GM19238 (cell line): ENCODE measurements at regions not wholly inside any gene's neighbourhood (a gene's known extent, or its start where the extent isn't known, plus 50 kb on each side); places are given as distances from the start of the nearest gene placed in this dataset.

ENCODE experiments used
- DNase-seq: peaks from one replicate; pipeline ENCODE4 v3.0.0; 2011; ENCODE audit warnings: low spot score; ENCODE audit not compliant: insufficient read length

DNA sequence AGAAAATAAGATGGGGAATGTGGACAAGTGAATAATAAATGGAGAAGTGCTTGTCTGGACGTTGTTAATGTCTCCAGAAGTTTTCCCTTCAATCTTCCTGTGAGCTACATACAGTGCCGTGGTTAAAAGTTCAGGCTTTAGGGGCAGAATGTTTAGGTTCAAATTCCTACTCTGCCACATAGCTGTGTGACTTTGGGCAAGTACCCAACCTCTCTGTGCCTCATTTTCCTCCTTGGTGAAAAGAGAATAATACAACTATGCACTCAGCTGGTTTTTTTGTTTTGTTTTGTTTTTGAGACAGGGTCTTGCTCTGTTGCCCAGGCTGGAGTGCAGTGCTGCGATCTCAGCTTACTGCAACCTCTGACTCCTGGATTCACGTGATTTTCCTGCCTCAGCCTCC is 143.5 kb downstream of the CHIC2 start:
- DNase-seq: no peak

DNA sequence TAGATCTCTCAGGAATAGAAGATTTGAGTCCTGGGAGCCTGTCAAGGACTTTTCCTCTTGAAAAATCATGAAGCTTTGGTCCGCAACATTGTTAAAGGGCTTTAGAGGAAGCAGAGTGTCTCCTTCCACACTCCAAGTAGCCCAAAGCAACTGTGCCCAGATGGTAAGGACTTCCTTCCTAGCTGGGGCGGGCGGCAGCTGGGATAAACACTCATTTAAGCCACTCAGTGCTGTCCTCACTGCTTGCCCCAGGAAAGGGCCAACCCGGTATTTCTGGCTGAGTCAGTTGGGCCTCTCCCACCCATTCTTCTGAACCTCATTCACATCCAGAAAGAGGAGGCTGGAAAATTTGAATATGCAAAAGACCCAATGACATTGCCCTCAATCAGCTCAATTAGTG is 144.3 kb downstream of the CHIC2 start:
- no peak for DNase-seq

DNA sequence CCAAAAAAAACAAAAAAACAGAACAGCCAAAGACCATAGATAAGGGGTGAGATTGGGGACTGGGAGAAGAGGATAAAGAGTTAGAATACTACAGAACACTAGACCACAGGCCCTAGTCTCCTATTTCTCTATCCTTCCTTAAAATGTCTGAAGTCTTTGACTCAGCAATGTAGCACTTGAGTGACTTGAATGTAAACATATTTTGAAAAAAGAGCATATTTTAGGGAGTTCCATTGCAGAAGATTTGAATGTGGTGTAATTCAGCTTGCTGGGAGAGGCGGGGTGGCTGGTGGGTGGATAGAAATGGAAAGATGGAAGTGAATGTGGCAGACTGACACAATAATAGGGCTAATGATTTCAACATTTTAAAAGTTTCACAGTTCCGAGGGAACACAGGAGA is 144.9 kb downstream of the CHIC2 start:
- DNase-seq: no peak

DNA sequence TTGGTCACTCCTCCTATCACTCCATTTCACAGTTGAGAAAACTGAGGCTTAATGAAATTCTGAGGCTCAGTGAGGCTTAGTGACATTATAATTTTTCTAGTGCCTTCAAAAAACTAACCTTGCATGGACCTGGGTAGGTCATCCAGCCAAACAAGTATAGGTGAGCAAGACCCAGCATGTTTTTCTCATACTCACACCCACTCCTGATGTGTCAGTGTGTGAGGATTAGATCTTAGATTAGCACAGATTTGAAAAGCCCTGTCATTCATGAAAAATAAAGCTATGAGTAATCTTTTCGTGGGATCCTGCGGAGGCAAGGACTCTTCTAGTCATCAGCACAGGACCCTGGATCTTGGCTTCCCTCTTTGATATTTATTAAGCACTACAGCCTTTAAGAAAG is 146.7 kb downstream of the CHIC2 start:
- DNase-seq: no peak

DNA sequence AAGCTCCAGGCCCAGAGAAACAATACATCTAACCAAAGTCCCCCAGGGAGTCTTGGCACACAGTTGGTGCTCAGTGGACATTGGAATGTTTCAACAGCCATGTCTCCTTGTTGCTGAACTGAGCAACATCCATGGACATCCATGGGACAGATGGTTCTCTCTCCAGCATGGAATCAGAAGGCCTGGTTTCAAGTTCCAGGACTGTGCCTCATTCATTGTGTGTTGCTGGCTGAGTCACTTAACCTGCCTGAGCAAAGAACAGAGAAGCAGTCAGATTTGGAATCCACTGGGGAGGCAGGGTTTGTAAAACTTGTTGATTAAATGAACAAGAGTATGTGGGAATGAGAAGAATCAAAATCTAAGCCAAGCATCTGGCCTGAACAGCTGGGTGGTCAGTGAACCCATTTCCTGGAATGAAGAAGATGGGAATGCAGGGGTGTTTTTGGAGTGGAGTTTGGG is 147.9 kb downstream of the CHIC2 start:
- no peak for DNase-seq

DNA sequence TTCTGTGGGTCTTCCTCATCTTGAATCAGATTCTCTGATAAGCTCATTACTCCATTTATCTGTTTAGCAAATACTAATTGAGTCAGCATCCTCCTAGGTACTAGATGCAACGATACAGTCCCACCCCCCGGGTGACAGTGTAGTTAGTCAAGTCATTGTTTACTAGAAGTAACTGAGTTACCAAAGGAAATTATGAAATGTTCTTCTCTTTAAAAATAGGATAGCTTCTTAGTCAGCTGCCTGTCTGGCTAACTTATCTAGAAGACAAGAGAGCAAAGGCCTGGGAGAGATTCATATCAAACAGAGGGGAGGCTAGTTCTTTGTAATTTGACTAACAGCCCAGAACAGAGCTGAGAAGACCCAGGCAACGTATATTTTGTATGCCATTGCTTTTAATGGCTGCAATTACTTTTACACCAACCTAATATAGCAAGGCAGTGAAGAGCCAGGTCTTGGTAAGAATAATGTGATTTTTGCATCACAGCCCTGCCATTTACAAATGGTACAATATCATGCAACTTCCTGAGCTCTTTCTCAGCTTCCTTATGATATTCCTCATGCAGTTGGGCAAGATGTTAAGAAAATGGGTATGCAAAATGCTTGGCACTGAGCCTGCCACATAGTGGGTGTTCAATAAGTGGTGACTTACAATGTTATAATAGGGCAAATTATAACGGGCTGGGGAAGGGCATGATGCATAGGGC is 149.9 kb downstream of the CHIC2 start:
- no peak for DNase-seq

DNA sequence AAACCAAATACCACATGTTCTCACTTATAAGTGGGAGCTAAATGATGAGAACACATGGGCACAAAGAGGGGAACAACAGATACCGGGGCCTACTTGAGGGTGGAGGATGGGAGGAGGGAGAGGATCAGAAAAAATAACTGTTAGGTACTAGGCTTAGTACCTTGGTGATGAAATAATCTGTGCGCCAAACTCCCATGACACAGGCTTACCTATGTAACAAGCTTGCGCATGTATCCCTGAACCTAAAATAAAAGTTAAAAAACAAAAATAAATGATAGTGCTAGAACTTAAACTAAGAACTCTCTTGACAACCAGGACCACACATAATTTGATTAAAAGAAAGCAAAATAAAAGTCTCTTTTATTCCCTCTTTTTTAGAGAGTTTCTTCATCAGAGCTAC is 150.6 kb downstream of the CHIC2 start:
- DNase-seq: no peak

DNA sequence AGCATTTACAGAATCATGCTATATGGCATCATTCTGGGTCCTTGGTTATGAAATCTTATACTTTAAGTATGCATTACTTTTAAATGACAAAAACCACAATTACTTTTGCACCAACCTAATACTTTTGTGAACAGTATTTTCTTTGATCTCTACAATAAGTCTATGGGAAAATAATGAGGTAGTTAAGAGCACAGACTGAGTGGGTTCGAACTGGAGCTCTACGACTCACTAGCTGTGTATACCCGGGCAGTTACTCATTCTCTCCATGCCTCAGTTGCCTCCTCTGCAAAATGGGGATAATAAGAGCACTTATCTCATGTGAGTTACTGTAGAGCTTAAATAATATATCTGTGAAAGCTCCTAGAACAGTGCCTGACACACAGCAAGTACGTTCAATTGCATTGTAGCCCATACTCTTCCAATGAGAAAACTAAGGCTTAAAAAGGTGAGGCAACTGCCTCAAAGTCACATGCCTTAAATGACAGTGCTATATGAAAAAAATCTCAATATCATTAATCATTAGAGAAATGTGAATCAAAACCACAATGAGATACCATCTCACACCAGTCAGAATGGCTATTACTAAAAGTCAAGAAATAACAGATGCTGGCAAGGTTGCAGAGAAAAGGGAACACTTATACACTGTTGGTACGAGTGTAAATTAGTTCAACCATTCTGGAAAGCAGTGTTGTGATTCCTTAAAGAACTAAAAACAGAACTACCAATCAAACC is 151.5 kb downstream of the CHIC2 start:
- no peak for DNase-seq

DNA sequence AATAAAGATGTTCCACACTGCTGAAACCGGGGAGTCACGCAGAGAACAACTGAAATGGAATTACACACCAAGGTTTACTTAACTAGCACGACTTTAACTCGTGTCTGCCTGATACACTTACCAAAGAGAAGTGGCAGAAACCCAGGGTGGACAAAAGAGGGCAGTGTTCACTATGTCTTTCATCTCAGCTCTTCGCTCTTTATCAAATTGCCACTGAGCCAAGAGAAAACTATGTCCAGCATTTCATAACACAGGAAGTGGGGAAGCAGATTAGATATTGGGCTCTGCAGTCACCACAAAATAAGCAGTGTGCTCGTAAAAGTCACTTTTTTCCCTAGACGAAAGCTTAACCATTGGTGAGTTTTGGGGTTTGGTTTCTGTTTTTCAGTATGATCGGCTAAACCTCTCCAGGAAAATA is 155.7 kb downstream of the CHIC2 start:
- DNase-seq: peak; percentile 16

DNA sequence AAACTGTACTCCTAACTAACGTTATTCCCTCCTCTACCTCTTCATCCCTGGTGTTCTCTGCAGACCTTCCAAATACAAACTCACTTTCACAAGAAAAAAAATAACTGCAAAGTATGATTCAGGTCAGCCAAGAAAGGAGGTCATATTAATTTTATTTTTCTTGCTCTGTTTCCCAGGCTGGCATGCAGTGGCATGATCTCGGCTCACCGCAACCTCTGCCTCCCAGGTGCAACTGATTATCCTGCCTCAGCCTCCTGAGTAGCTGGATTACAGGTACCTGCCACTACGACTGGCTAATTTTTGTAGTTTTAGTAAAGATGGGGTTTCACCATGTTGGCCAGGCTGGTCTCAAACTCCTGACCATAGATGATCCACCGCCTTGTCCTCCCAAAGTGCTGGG is 156.6 kb downstream of the CHIC2 start:
- DNase-seq: no peak

DNA sequence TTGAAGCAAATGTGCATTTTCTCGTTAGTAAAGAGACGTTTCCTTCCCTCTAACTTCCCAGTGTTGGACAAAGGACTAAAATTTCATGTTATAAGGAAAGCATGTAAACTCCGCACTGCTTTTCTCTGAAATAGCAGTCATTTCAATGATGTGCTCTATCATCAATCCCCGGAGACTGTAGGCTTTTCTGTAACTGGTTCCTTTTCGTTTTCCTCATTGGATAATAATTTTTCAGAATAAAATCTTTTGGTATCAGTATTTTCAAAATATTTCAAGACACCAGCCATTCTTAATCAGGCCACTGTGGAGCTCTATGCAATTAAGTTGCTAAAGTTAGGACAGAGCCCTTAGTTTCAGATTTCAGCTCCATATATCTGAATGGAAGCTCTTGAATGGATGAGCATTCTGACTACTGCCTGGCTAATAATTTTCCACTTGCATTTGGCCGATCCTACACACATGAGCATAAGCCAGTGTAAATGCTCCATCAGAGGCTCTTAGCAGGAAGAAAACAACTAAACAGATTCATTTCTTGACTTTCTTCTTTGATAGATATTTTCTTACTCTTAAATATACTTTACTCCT is 157.7 kb downstream of the CHIC2 start:
- DNase-seq: no peak

DNA sequence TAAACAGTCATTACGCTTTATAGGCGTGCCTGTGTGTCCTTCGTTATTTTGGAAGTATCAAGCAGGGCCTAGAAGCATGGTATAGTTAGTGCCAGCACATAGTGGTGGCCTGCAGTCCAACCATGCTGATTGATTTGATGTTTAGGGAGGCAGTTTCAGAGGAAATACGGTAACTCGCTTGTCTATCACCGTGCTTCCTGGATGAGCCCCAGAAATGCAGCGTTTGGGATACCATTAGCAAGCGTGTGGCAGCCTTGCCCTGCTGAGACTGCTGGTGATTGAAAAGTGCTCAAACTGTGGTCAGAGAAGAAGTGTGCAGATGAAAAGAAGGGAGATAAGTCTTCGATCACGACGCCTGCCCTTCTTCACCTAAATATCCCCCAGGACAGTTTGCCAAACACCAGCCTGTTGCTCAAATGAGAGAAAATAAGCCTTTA is 158.4 kb downstream of the CHIC2 start:
- no peak for DNase-seq

DNA sequence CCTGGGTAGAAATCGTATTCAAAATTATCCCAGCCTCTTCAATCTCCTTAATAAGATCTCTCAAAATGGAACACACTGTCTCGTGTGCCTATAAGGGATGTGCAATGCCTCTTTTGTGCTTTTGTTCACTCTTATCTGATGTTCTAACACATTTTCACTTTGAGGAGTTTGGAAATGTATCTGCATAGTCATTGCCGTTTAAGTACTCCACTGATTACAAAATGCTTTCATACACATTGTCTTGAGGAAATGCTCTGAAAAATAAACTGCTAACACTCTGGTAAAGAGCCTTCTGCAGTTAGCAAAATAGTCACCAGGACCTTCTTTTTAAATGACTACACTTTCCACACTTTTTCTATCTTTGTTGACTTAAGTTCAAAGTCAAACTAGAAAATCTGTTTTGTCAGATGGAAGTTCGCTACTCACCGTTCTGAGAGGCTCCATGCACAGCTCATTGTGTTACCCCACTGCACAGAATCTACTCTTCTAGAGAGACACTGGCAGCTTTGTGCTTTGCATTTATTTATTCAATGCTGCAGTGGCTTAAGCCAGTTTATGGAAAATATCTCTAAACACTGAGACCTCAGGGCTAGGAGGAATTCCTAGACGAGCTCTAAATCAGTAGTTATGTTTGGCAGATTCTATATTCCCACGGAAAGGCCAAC is 159.0 kb downstream of the CHIC2 start:
- DNase-seq: no peak

DNA sequence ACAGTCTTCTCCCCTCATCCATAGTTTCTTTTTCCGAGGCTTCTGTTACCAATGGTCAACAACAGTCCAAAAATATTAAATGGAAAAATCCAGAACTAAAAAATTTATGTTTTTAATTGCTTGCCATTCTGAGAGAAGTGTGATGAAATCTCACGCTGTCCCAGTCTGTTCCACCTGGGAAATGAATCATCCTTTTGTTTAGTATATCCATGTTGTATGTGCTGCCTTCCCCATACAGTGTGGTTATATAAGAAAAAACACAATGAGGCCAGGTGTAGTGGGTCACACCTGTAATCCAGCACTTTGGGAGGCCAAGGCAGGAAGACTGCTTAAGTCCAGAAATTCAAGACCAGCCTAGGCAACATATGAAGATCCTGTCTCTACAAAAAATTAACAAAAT is 161.6 kb downstream of the CHIC2 start:
- DNase-seq: no peak

DNA sequence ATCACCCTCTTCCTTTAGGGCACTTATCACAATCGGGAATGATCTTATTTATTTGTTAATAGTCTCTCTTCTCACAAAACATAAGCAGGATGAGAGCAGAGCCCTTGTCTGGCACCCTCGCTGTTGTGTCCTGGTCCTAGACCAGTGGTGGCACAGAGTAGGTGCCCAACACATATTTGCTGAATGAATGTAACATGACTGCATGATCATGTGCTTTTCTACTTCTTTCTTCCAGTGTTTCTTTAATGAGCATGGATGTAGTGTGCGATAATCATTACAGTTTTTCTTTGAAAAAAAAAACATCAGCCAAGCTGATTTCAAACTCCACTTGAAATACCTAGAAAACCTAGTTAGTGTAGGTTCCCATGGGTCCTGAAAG is 164.1 kb downstream of the CHIC2 start:
- DNase-seq: no peak

DNA sequence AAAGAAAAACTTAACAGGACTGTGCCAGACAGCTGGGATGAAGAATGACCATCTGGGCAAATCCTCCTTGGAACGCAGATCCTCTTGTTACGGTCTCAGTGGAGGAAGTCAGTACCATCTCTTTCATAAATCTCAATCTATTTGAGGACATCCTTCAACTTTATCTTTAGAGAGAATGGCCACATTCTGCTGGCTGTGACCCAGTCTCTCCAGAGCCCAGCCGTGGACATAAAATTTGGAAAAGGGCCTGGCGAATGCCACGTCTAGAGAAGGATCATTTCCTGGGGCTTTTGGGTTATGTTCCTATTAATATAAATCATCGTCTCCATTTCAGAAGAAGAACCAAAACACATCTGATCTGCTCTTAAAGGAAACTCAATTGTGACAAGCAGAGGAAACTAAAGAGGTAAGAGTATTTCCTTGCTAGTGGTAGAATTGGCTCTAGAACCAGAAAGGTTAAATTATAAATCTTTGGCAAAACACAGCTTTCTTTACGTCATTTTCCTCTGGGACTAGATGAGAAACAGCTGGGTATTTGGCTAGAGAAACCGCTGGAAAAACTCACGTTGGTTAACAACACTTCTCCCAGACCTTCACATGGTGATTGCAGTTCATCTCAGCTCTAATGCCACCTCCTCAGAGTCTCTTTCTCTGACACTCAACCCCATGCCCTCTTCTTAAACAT is 164.7 kb downstream of the CHIC2 start:
- DNase-seq: no peak

DNA sequence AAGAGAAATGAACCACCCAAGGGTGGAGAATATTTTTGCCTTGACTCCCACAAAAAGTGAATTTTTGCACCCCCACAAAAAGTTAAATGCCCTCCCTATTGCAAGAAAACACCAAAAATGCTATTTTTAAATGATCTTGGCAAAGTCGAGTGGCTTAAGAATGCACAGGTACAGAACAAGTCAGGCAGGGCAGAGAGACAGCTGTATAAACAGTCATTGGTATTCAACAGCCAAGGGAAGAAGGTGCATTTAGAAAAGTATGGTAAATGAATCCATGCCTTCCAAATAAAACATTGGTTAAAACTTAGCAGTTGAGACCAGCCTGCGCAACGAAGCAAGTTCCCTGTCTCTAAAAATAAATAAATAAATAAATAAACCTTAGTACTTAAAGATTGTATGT is 169.3 kb downstream of the CHIC2 start:
- no peak for DNase-seq

DNA sequence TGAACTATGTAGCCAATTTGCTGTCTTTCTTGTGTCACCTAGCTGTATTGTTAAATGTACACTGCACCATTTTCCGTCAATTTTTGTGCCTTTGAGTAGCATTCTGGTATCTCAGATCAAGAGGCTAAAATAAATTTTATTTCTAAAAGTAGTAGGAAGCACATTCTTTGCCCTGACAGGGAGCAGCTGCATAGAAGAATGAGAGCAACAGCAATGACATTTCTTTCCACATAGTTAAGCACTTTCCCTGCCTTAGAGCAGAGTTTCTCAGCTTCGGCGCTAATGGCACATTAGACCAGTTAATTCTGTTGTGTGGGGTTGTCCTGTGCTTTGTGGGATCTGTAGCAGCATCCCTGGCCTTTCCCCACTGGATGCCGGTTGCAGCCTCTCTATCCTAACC is 173.9 kb downstream of the CHIC2 start:
- no peak for DNase-seq

DNA sequence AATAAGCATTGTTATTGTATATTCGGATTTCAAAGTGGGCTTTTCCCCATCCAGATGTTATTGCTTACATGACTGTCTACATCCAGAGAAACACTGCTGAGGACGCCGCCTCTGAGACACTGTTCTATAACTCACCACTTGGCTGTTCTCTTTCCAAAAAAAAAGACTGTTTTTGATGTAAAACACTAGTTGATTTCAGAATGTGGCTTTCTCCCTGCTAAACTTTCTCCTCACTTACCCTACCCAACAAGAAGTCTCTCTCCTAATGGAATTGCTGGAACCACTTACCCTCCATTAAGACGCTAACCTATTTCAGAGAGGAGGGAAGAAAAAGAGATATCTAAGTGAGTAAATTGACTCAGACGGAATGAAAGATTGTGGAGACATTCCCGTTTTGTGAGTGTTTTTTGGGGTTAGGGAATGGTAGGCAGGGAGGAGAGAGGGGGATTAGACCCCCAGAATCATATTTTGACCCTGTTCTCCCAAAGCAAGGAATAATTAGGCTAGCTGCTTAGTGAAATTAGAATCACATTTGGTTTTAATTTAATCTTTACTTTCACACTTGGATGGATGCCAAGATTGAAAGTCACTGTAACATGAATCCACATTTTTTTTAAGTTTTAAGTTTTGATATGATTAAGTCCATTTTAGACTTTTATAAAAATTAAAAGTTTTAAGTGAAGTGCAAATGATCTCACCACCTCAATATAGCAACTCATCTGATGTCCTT is 174.9 kb downstream of the CHIC2 start:
- no peak for DNase-seq

DNA sequence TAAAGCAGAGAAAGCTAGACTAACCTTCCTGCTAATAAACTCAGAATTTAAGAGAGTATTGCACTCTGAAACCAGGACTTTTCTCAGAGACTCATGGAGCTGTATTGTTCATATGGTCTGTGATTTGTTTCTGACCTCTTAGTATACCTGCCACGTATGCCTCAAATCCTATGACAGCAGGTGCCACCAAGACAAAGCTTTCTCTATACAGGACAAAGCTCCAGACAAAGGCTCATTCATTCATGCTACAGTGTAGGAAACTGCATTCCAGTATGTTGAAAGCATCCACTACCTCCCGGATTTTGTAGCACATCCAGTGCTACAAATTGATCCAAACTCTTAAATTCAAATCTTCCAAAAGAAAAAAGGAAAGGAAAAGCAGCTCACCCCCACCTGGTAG is 178.3 kb downstream of the CHIC2 start:
- no peak for DNase-seq

DNA sequence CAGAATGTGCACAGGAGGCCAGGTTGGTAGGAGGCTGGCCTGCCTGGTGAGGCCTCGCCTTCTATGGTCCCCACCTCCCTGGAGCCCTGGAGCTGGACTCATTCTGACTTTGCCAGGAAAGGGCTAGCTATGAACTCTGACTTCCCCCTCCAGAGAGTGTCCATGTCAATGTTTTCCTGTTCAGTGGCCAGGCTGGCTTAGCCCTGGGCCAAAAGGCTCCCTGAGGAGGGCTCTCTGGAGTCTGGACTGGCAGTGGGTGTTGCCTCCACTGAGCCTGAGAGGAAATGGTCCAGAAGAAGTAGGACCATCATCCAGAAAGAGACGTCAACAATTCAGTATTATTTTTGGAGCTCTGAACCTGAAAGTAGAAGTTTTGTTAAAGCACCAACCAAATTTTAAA is 178.7 kb downstream of the CHIC2 start:
- DNase-seq: no peak
